B cell (primary cell): ENCODE measurements at regions not wholly inside any gene's neighbourhood (a gene's known extent, or its start where the extent isn't known, plus 50 kb on each side); places are given as distances from the start of the nearest gene placed in this dataset.

Source experiments
- ATAC-seq: fragments of 200-7000 bp; cut with Tn5 transposase; one replicate; pipeline ENCODE4 v1.10.0; 2021; ENCODE audit warnings: low read depth, mild to moderate bottlenecking, moderate number of reproducible peaks, moderate library complexity
- CTCF ChIA-PET: fragments of 350-600 bp; sonication (Branson Sonifier 250); formaldehyde crosslinking; loops from one replicate; lab custom pipeline; 2021; ENCODE audit warnings: antibody characterized with exemption, inconsistent platforms; lab: Charles Lee
- POLR2A ChIA-PET: fragments of 350-600 bp; sonication (Branson Sonifier 250); formaldehyde crosslinking; loops from one replicate; lab custom pipeline; 2021; ENCODE audit warnings: antibody characterized with exemption; lab: Charles Lee
- DNase-seq: peaks from one replicate; pipeline ENCODE4 v3.0.0; 2013
- H2AFZ ChIP-seq: 2 replicates; pipeline ENCODE4 v1.6.1; 2012; ENCODE audit warnings: mild to moderate bottlenecking, low read depth, low read length; ENCODE audit not compliant: insufficient read depth, poor library complexity, severe bottlenecking
- H3K27ac ChIP-seq, 2 donors: 1 replicate in 1 of 2; 2 replicates in 1 of 2; pipeline ENCODE4 v1.5.1; 2012 to 2013; ENCODE audit warnings: low read length in 2 of 2, mild to moderate bottlenecking in 2 of 2, moderate library complexity in 1 of 2
- H3K27me3 ChIP-seq, 4 experiments: fragments of 200-600 bp in 1 of 4; sonication (generic) in 1 of 4; replicated peaks in 1 of 4; 1 replicate in 2 of 4; 2 replicates in 2 of 4; pipeline versions ENCODE4 v1.6.1 to v1.7.0; 2013 to 2016; ENCODE audit warnings: low read length in 3 of 4, mild to moderate bottlenecking in 2 of 4, mixed read lengths in 1 of 4, moderate library complexity in 1 of 4; ENCODE audit not compliant: insufficient read depth in 4 of 4, control insufficient read depth in 3 of 4; ENCODE audit errors: control extremely low read depth in 1 of 4
- H3K36me3 ChIP-seq, 2 experiments: replicated peaks in 1 of 2; 1 replicate in 1 of 2; 2 replicates in 1 of 2; pipeline versions ENCODE4 v1.6.1 to v1.7.1; 2013; ENCODE audit warnings: low read length in 1 of 2; ENCODE audit not compliant: insufficient read depth in 2 of 2, control insufficient read depth in 1 of 2; ENCODE audit errors: control extremely low read depth in 1 of 2, extremely low read depth in 1 of 2
- H3K4me1 ChIP-seq, 2 donors: fragments of 200-600 bp in 1 of 2; sonication (generic) in 1 of 2; 1 replicate in 1 of 2; 2 replicates in 1 of 2; pipeline versions ENCODE4 v1.5.1 to v1.6.1; 2013 to 2017; ENCODE audit warnings: low read length in 2 of 2; ENCODE audit not compliant: control insufficient read depth in 2 of 2, insufficient read depth in 2 of 2
- H3K4me2 ChIP-seq: replicated peaks from 2 replicates; pipeline ENCODE3; 2012; ENCODE audit warnings: mild to moderate bottlenecking, low read depth, low read length; ENCODE audit not compliant: poor library complexity, severe bottlenecking
- H3K4me3 ChIP-seq, 5 experiments: fragments of 200-600 bp in 1 of 5; sonication (generic) in 1 of 5; 1 replicate in 3 of 5; 2 replicates in 2 of 5; pipeline versions ENCODE4 v1.5.1 to v1.7.0; 2011 to 2016; ENCODE audit warnings: low read length in 4 of 5, mild to moderate bottlenecking in 4 of 5, low read depth in 2 of 5, control low read depth in 1 of 5, moderate library complexity in 1 of 5; ENCODE audit not compliant: insufficient read depth in 1 of 5; ENCODE audit errors: control extremely low read depth in 1 of 5, extremely low read depth in 1 of 5
- H3K79me2 ChIP-seq: fragments of 200-600 bp; sonication (generic); one replicate; pipeline ENCODE4 v1.6.0; 2016; ENCODE audit warnings: low read length; ENCODE audit not compliant: control insufficient read depth, insufficient read depth
- H3K9ac ChIP-seq: fragments of 200-600 bp; sonication (generic); 2 replicates; pipeline ENCODE4 v1.6.1; 2017; ENCODE audit warnings: mild to moderate bottlenecking, low read length, moderate library complexity
- H3K9me3 ChIP-seq, 3 donors: one replicate each; pipeline versions ENCODE4 v1.6.1 to v1.7.1; 2013; ENCODE audit warnings: low read length in 2 of 3; ENCODE audit not compliant: control insufficient read depth in 2 of 3, insufficient read depth in 1 of 3; ENCODE audit errors: control extremely low read depth in 1 of 3
- H4K20me1 ChIP-seq: 2 replicates; pipeline ENCODE4 v1.6.0; 2012; ENCODE audit warnings: mild to moderate bottlenecking, low read length; ENCODE audit not compliant: insufficient read depth, control insufficient read depth, poor library complexity, severe bottlenecking
- H3K27ac Mint-ChIP-seq: one replicate; pipeline ENCODE4 v1.8.0; 2021; ENCODE audit warnings: mixed read lengths
- H3K27me3 Mint-ChIP-seq: one replicate; pipeline ENCODE4 v1.8.0; 2021; ENCODE audit warnings: mixed read lengths
- H3K4me1 Mint-ChIP-seq: one replicate; pipeline ENCODE4 v1.8.0; 2021; ENCODE audit warnings: mixed read lengths
- H3K4me3 Mint-ChIP-seq: one replicate; pipeline ENCODE4 v1.8.0; 2021; ENCODE audit warnings: mixed read lengths
- H3K9me3 Mint-ChIP-seq: one replicate; pipeline ENCODE4 v1.8.0; 2022; ENCODE audit warnings: mixed read lengths; ENCODE audit not compliant: insufficient read depth
- EZH2 ChIP-seq: IDR thresholded peaks from 2 replicates; pipeline ENCODE4 v1.6.1; 2012; ENCODE audit warnings: borderline replicate concordance, low read depth, mild to moderate bottlenecking, moderate library complexity, low read length; ENCODE audit not compliant: insufficient read depth, poor library complexity, severe bottlenecking
- WGBS: methylation state at CpG from one replicate; pipeline ENCODE4 v1.1.5; 2013; ENCODE audit warnings: missing lambda C conversion rate; ENCODE audit not compliant: insufficient coverage; 5-methylcytosine and 5-hydroxymethylcytosine counted together
- intact Hi-C: fragments of 100-400 bp; cut with micrococcal nuclease; formaldehyde crosslinking; loops from one replicate; pipeline ENCODE4 v1.10.0; 2022
- TF ChIP-seq, protein P1 (sequence below): fragments of 200-600 bp; IDR thresholded peaks from one replicate; pipeline ENCODE4 v1.8.0; 2022; ENCODE audit warnings: antibody characterized with exemption, mild to moderate bottlenecking

DNA sequence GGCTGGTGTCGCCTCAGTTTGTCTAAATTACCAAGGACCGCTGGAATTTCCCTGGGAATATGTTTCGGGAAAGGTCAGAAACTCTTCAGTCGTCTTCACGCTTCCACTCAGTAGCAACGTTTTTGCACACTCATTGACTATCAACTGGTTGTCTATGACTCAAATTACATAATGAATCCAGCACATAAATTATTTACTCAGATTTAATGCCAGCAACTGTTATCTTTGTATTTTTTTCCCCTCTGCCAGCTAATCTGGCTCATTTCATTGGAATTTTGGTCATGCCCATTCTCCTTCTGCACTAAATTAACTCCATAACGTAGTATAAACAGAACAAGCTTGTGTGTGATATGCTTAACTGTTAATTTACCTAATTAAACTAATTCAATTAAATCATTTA lies 372.7 kb upstream of the ZFHX3 start:
- no peaks in the 10 kb centered on the region for H3K79me2 ChIP-seq
- Mint-ChIP-seq H3K4me1 (no peaks in the 10 kb centered on the region), H3K27me3 (no peaks in the 10 kb centered on the region), H3K4me3 (no peak overlapping the region), H3K9me3 (no peaks in the 10 kb centered on the region), H3K27ac (no peak overlapping the region)
- ChIA-PET POLR2A (no interaction called here), CTCF (no interaction called here)
- no peaks in the 10 kb centered on the region for H3K4me1 ChIP-seq
- H3K36me3 ChIP-seq, result no peaks in the 10 kb centered on the region
- H3K27me3 ChIP-seq, result no peaks in the 10 kb centered on the region
- 81% methylated on average over 6 of the region's 7 CpGs for WGBS
- no peak for TF ChIP-seq EZH2
- TF ChIP-seq, protein P1, sequence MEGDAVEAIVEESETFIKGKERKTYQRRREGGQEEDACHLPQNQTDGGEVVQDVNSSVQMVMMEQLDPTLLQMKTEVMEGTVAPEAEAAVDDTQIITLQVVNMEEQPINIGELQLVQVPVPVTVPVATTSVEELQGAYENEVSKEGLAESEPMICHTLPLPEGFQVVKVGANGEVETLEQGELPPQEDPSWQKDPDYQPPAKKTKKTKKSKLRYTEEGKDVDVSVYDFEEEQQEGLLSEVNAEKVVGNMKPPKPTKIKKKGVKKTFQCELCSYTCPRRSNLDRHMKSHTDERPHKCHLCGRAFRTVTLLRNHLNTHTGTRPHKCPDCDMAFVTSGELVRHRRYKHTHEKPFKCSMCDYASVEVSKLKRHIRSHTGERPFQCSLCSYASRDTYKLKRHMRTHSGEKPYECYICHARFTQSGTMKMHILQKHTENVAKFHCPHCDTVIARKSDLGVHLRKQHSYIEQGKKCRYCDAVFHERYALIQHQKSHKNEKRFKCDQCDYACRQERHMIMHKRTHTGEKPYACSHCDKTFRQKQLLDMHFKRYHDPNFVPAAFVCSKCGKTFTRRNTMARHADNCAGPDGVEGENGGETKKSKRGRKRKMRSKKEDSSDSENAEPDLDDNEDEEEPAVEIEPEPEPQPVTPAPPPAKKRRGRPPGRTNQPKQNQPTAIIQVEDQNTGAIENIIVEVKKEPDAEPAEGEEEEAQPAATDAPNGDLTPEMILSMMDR, result no peak
- DNase-seq (no peak), ATAC-seq (no peak)
- H3K27ac ChIP-seq, result no peak overlapping the region
- H4K20me1 ChIP-seq, result no peaks in the 10 kb centered on the region
- H3K9ac ChIP-seq, result no peak overlapping the region
- no peaks in the 10 kb centered on the region for H3K9me3 ChIP-seq
- intact Hi-C loops, result no loop called here
- no peak overlapping the region for H3K4me3 ChIP-seq
- H2AFZ ChIP-seq, result no peak overlapping the region
- H3K4me2 ChIP-seq, result no peak overlapping the region

DNA sequence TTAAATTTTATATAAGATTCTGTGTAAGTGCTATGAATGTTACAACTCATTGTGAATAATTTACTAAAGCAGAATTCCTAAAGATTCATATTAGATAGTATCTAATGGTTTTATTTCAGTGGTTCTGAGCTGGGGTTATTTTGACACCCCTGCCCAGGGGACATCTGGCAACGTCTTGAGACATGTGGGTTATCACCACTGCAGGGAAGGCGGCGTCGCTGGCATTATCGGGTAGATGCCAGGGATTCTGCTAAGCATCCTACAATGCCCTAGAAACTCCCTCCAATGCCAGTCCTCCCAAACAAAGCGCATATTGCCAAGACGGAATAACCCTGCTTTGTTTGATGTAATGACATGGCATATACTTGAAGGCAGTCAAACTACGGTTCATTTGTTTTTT lies 372.3 kb upstream of the ZFHX3 start:
- no peak overlapping the region for H3K27ac ChIP-seq
- intact Hi-C loops, result no loop called here
- no peaks in the 10 kb centered on the region for H3K4me1 ChIP-seq
- H3K4me3 ChIP-seq, result no peak overlapping the region
- H3K27me3 ChIP-seq, result no peaks in the 10 kb centered on the region
- no peaks in the 10 kb centered on the region for H3K9me3 Mint-ChIP-seq
- ChIA-PET POLR2A (no interaction called here), CTCF (no interaction called here)
- H3K4me3 Mint-ChIP-seq, result no peak overlapping the region
- no peaks in the 10 kb centered on the region for H4K20me1 ChIP-seq
- WGBS, result 92% methylated on average over 2 of the region's 8 CpGs
- no peak overlapping the region for H3K4me2 ChIP-seq
- H3K9ac ChIP-seq, result no peak overlapping the region
- no peak overlapping the region for H2AFZ ChIP-seq
- no peak for DNase-seq
- no peaks in the 10 kb centered on the region for H3K9me3 ChIP-seq
- ATAC-seq, result no peak
- no peaks in the 10 kb centered on the region for H3K36me3 ChIP-seq
- TF ChIP-seq EZH2, result no peak
- TF ChIP-seq, protein P1, result no peak
- no peaks in the 10 kb centered on the region for H3K27me3 Mint-ChIP-seq
- H3K4me1 Mint-ChIP-seq, result no peaks in the 10 kb centered on the region
- H3K27ac Mint-ChIP-seq, result no peak overlapping the region
- H3K79me2 ChIP-seq, result no peaks in the 10 kb centered on the region
